Liver (tissue), 8 donors: ENCODE measurements at regions not wholly inside any gene's neighbourhood (a gene's known extent, or its start where the extent isn't known, plus 50 kb on each side); places are given as distances from the start of the nearest gene placed in this dataset.

ENCODE experiments used
- DNase-seq: peaks from one replicate; pipeline ENCODE4 v3.0.0-alpha.2; 2017; ENCODE audit warnings: low spot score
- H3K27ac ChIP-seq, 2 donors: one replicate each; pipeline ENCODE4 v1.7.0; 2013; ENCODE audit warnings: inconsistent platforms in 2 of 2, low read length in 2 of 2, control low read depth in 1 of 2, low read depth in 1 of 2, mild to moderate bottlenecking in 1 of 2
- H3K27me3 ChIP-seq, 4 donors: one replicate each; pipeline versions ENCODE4 v1.6.1 to v1.7.0; 2013; ENCODE audit warnings: low read length in 3 of 4, inconsistent platforms in 1 of 4, mild to moderate bottlenecking in 1 of 4, moderate library complexity in 1 of 4; ENCODE audit not compliant: control insufficient read depth in 4 of 4, insufficient read depth in 4 of 4
- H3K36me3 ChIP-seq, 4 donors: one replicate each; pipeline versions ENCODE4 v1.6.1 to v1.7.0; 2013; ENCODE audit warnings: low read length in 3 of 4, mild to moderate bottlenecking in 3 of 4, low read depth in 1 of 4, moderate library complexity in 1 of 4; ENCODE audit not compliant: control insufficient read depth in 4 of 4, insufficient read depth in 3 of 4
- H3K4me1 ChIP-seq, 4 donors: one replicate each; pipeline versions ENCODE4 v1.6.1 to v1.7.0; 2013; ENCODE audit warnings: low read length in 3 of 4, mild to moderate bottlenecking in 3 of 4, moderate library complexity in 1 of 4; ENCODE audit not compliant: control insufficient read depth in 4 of 4, insufficient read depth in 4 of 4
- H3K4me3 ChIP-seq, 3 donors: one replicate each; pipeline versions ENCODE4 v1.6.1 to v1.7.0; 2013; ENCODE audit warnings: low read length in 3 of 3, control low read depth in 1 of 3, low read depth in 1 of 3, mild to moderate bottlenecking in 1 of 3
- H3K9ac ChIP-seq, 2 donors: one replicate each; pipeline ENCODE4 v1.7.0; 2013; ENCODE audit warnings: low read length in 2 of 2, mild to moderate bottlenecking in 2 of 2, moderate library complexity in 2 of 2, control low read depth in 1 of 2, low read depth in 1 of 2
- H3K9me3 ChIP-seq, 4 donors: one replicate each; pipeline versions ENCODE4 v1.6.1 to v1.7.0; 2013; ENCODE audit warnings: low read length in 3 of 4; ENCODE audit not compliant: control insufficient read depth in 4 of 4
- ATF3 ChIP-seq: IDR thresholded peaks from 2 replicates; pipeline ENCODE4 v1.6.1; 2016; ENCODE audit warnings: antibody characterized with exemption
- CTCF ChIP-seq: fragments of 150-350 bp; IDR thresholded peaks from 2 replicates; pipeline ENCODE4 v1.5.1; 2017; ENCODE audit warnings: improper control_type of control experiment, low read depth, low read length; ENCODE audit not compliant: missing input control
- EGR1 ChIP-seq, 2 donors: IDR thresholded peaks; 2 replicates each; pipeline ENCODE4 v1.6.1; 2016 to 2018; ENCODE audit warnings: antibody characterized with exemption in 2 of 2, low read depth in 2 of 2
- FOXA1 ChIP-seq: IDR thresholded peaks from 2 replicates; pipeline ENCODE4 v1.6.1; 2016; ENCODE audit warnings: antibody characterized with exemption
- FOXA2 ChIP-seq: IDR thresholded peaks from 2 replicates; pipeline ENCODE4 v1.6.1; 2016; ENCODE audit warnings: antibody characterized with exemption
- GABPA ChIP-seq, 2 donors: IDR thresholded peaks in 1 of 2; conservative IDR thresholded peaks in 1 of 2; 2 replicates each; pipeline ENCODE4 v1.6.1; 2016; ENCODE audit warnings: antibody characterized with exemption in 2 of 2, mild to moderate bottlenecking in 1 of 2, moderate library complexity in 1 of 2
- HNF4A ChIP-seq, 2 donors: conservative IDR thresholded peaks; 2 replicates each; pipeline ENCODE4 v1.6.1; 2016; ENCODE audit warnings: antibody characterized with exemption in 2 of 2, mild to moderate bottlenecking in 2 of 2
- HNF4G ChIP-seq: IDR thresholded peaks from 2 replicates; pipeline ENCODE4 v1.6.1; 2016; ENCODE audit warnings: antibody characterized with exemption
- JUND ChIP-seq, 2 donors: IDR thresholded peaks; 2 replicates each; pipeline ENCODE4 v1.6.1; 2016; ENCODE audit warnings: antibody characterized with exemption in 2 of 2
- MAX ChIP-seq: IDR thresholded peaks from 2 replicates; pipeline ENCODE4 v1.6.1; 2016; ENCODE audit warnings: antibody characterized with exemption
- NR2F2 ChIP-seq: IDR thresholded peaks from 2 replicates; pipeline ENCODE4 v1.6.1; 2016; ENCODE audit warnings: antibody characterized with exemption
- RAD21 ChIP-seq, 2 donors: IDR thresholded peaks; 2 replicates each; pipeline ENCODE4 v1.6.1; 2016; ENCODE audit warnings: antibody characterized with exemption in 2 of 2, mild to moderate bottlenecking in 2 of 2
- REST ChIP-seq: IDR thresholded peaks from 2 replicates; pipeline ENCODE4 v1.6.1; 2016; ENCODE audit warnings: antibody characterized with exemption, mild to moderate bottlenecking
- RXRA ChIP-seq, 2 donors: IDR thresholded peaks; 2 replicates each; pipeline ENCODE4 v1.6.1; 2017 to 2018; ENCODE audit warnings: antibody characterized with exemption in 2 of 2, mild to moderate bottlenecking in 1 of 2
- SP1 ChIP-seq: IDR thresholded peaks from 2 replicates; pipeline ENCODE4 v1.6.1; 2018; ENCODE audit warnings: antibody characterized with exemption, mild to moderate bottlenecking
- TAF1 ChIP-seq: conservative IDR thresholded peaks from 2 replicates; pipeline ENCODE4 v1.6.1; 2016; ENCODE audit warnings: antibody characterized with exemption, mild to moderate bottlenecking
- YY1 ChIP-seq: IDR thresholded peaks from 2 replicates; pipeline ENCODE4 v1.6.1; 2016; ENCODE audit warnings: antibody characterized with exemption, mild to moderate bottlenecking
- ZBTB33 ChIP-seq: IDR thresholded peaks from 2 replicates; pipeline ENCODE4 v1.6.1; 2016; ENCODE audit warnings: antibody characterized with exemption
- WGBS: extraction: QIAGEN DNeasy Blood & Tissue Kit; methylation state at CpG from one replicate; pipeline ENCODE4 v1.1.7; 2013; 5-methylcytosine and 5-hydroxymethylcytosine counted together
- donor health status: healthy.
- donor health status: healthy.
- donor health status: healthy.
- donor health status: healthy.
- donor health status: healthy.

- H3K27me3 ChIP-seq = no peaks in the 10 kb centered on the region
- WGBS = 86% methylated on average over 2 of the region's 2 CpGs
- H3K36me3 ChIP-seq = no peaks in the 10 kb centered on the region
- no peak for TF ChIP-seq FOXA2
- no peak for TF ChIP-seq FOXA1
- no peak for TF ChIP-seq MAX
- TF ChIP-seq SP1 = no peak
- TF ChIP-seq CTCF = no peak
- no peak for TF ChIP-seq ZBTB33
- TF ChIP-seq EGR1 (IDR thresholded peaks at IDR 0.05; ENCODE audit: low read depth in 2 of 2) = no peak
- TF ChIP-seq TAF1 = no peak
- no peak for TF ChIP-seq HNF4G
- TF ChIP-seq HNF4A (conservative IDR thresholded peaks at IDR 0.05) = no peak
- TF ChIP-seq ATF3 = no peak
- no peak for TF ChIP-seq JUND (IDR thresholded peaks at IDR 0.05)
- TF ChIP-seq NR2F2 = no peak
- TF ChIP-seq GABPA (IDR thresholded peaks at IDR 0.05 in 1 of 2, conservative IDR thresholded peaks at IDR 0.05 in 1 of 2) = no peak
- no peak for TF ChIP-seq RAD21 (IDR thresholded peaks at IDR 0.05)
- TF ChIP-seq YY1 = no peak
- no peak for TF ChIP-seq REST
- TF ChIP-seq RXRA (IDR thresholded peaks at IDR 0.05) = no peak
- no peak for DNase-seq
- no peaks in the 10 kb centered on the region for H3K9me3 ChIP-seq
- no peak overlapping the region for H3K9ac ChIP-seq
- no peak overlapping the region for H3K4me3 ChIP-seq
- H3K27ac ChIP-seq = no peak overlapping the region
- no peaks in the 10 kb centered on the region for H3K4me1 ChIP-seq
These were observed 818.7 kb downstream of the LTN1 start for GRCh38 chr21:28174006-28174405.
